DOHH2 (cell line): ENCODE measurements at regions not wholly inside any gene's neighbourhood (a gene's known extent, or its start where the extent isn't known, plus 50 kb on each side); places are given as distances from the start of the nearest gene placed in this dataset.

ENCODE experiments used
- CTCF ChIP-seq: fragments of 200-600 bp; sonication (generic); IDR thresholded peaks from one replicate; pipeline ENCODE4 v1.5.1; 2014; ENCODE audit warnings: antibody characterized with exemption, mild to moderate bottlenecking, low read depth, low read length; ENCODE audit not compliant: poor library complexity, severe bottlenecking
- EZH2phosphoT487 ChIP-seq: fragments of 200-600 bp; sonication (generic); IDR thresholded peaks from 2 replicates; pipeline ENCODE4 v1.6.1; 2017; ENCODE audit warnings: borderline replicate concordance, mild to moderate bottlenecking, antibody characterized with exemption, low read length, moderate library complexity, mixed read lengths

GRCh38 chr12:116372815-116373214 lies 95.3 kb upstream of the MED13L start:
- TF ChIP-seq CTCF (no peak), EZH2phosphoT487 (no peak)
